NT2/D1 (cell line): ENCODE measurements at regions not wholly inside any gene's neighbourhood (a gene's known extent, or its start where the extent isn't known, plus 50 kb on each side); places are given as distances from the start of the nearest gene placed in this dataset.

Experiments
- DNase-seq: peaks from one replicate; pipeline ENCODE4 v3.0.0-alpha.2; 2011; ENCODE audit warnings: low read depth, low spot score
- H3K27me3 ChIP-seq: 2 replicates; pipeline ENCODE4 v1.6.0; 2011; ENCODE audit warnings: mild to moderate bottlenecking; ENCODE audit not compliant: insufficient read length, insufficient read depth
- H3K36me3 ChIP-seq: 2 replicates; pipeline ENCODE4 v1.6.1; 2011; ENCODE audit warnings: mild to moderate bottlenecking, low read length, mixed read lengths; ENCODE audit not compliant: insufficient read depth, insufficient read length
- H3K4me1 ChIP-seq: 2 replicates; pipeline ENCODE4 v1.5.1; 2011; ENCODE audit not compliant: insufficient read depth, insufficient read length
- H3K4me3 ChIP-seq: 2 replicates; pipeline ENCODE4 v1.5.1; 2011; ENCODE audit warnings: low read depth; ENCODE audit not compliant: insufficient read length
- H3K9ac ChIP-seq: 2 replicates; pipeline ENCODE4 v1.6.0; 2011; ENCODE audit warnings: low read depth; ENCODE audit not compliant: insufficient read length
- H3K9me3 ChIP-seq: 2 replicates; pipeline ENCODE4 v1.5.1; 2011; ENCODE audit warnings: mild to moderate bottlenecking, low read length; ENCODE audit not compliant: insufficient read depth
- SUZ12 ChIP-seq: IDR thresholded peaks from 2 replicates; pipeline ENCODE4 v1.6.1; 2011; ENCODE audit not compliant: insufficient read length, insufficient read depth; ENCODE audit errors: extremely low read depth
- YY1 ChIP-seq: IDR thresholded peaks from 2 replicates; pipeline ENCODE4 v1.6.1; 2011; ENCODE audit not compliant: insufficient read length, insufficient read depth
- ZNF274 ChIP-seq: IDR thresholded peaks from 2 replicates; pipeline ENCODE4 v1.6.1; 2011; ENCODE audit warnings: mild to moderate bottlenecking, low read depth, low read length

- H3K9me3 ChIP-seq, result no peaks in the 10 kb centered on the region
- TF ChIP-seq ZNF274, result no peak
- TF ChIP-seq YY1, result no peak
- TF ChIP-seq SUZ12, result no peak
- no peaks in the 10 kb centered on the region for H3K4me1 ChIP-seq
- no peak overlapping the region for H3K9ac ChIP-seq
- H3K4me3 ChIP-seq, result no peak overlapping the region
- H3K36me3 ChIP-seq, result no peaks in the 10 kb centered on the region
- DNase-seq, result no peak
- no peaks in the 10 kb centered on the region for H3K27me3 ChIP-seq
Measured at GRCh38 chr10:89952325-89952724, 250.9 kb downstream of the KIF20B start.

- H3K4me1 ChIP-seq, result no peaks in the 10 kb centered on the region
- H3K36me3 ChIP-seq, result no peaks in the 10 kb centered on the region
- H3K4me3 ChIP-seq, result no peak overlapping the region
- no peak for DNase-seq
- no peaks in the 10 kb centered on the region for H3K27me3 ChIP-seq
- TF ChIP-seq ZNF274, result no peak
- no peak for TF ChIP-seq YY1
- no peak for TF ChIP-seq SUZ12
- no peak overlapping the region for H3K9ac ChIP-seq
- no peaks in the 10 kb centered on the region for H3K9me3 ChIP-seq
Measured at GRCh38 chr10:89952751-89953150, 251.4 kb downstream of the KIF20B start.

GRCh38 chr10:89954061-89954460 lies 252.7 kb downstream of the KIF20B start:
- no peak for DNase-seq
- H3K9me3 ChIP-seq, result no peaks in the 10 kb centered on the region

GRCh38 chr10:89954787-89955566 lies 253.6 kb downstream of the KIF20B start:
- H3K9me3 ChIP-seq, result no peaks in the 10 kb centered on the region
- H3K4me1 ChIP-seq, result no peaks in the 10 kb centered on the region
- DNase-seq, result no peak
- TF ChIP-seq SUZ12 (no peak), ZNF274 (no peak), YY1 (no peak)
- H3K4me3 ChIP-seq, result no peak overlapping the region
- H3K27me3 ChIP-seq, result no peaks in the 10 kb centered on the region
- H3K9ac ChIP-seq, result no peak overlapping the region
- no peaks in the 10 kb centered on the region for H3K36me3 ChIP-seq

More at GRCh38 chr10:89954061-89954460, 252.7 kb downstream of the KIF20B start:
- TF ChIP-seq ZNF274 (no peak), SUZ12 (no peak), YY1 (no peak)
- Histone ChIP-seq H3K4me1 (no peaks in the 10 kb centered on the region), H3K4me3 (no peak overlapping the region), H3K36me3 (no peaks in the 10 kb centered on the region), H3K27me3 (no peaks in the 10 kb centered on the region), H3K9ac (no peak overlapping the region)

GRCh38 chr10:89959433-89960110 lies 258.2 kb downstream of the KIF20B start:
- Histone ChIP-seq H3K27me3 (no peaks in the 10 kb centered on the region), H3K9ac (no peak overlapping the region), H3K9me3 (no peaks in the 10 kb centered on the region), H3K36me3 (no peaks in the 10 kb centered on the region), H3K4me3 (no peak overlapping the region), H3K4me1 (no peaks in the 10 kb centered on the region)
- DNase-seq, result no peak
- TF ChIP-seq SUZ12 (no peak), YY1 (no peak), ZNF274 (no peak)

GRCh38 chr10:89963451-89964102 lies 262.2 kb downstream of the KIF20B start:
- Histone ChIP-seq H3K4me3 (no peak overlapping the region), H3K9me3 (no peaks in the 10 kb centered on the region), H3K4me1 (no peaks in the 10 kb centered on the region), H3K27me3 (no peaks in the 10 kb centered on the region), H3K36me3 (no peaks in the 10 kb centered on the region), H3K9ac (no peak overlapping the region)
- TF ChIP-seq YY1 (no peak), SUZ12 (no peak), ZNF274 (no peak)
- DNase-seq, result no peak

GRCh38 chr10:89966211-89966610 lies 264.8 kb downstream of the KIF20B start:
- Histone ChIP-seq H3K36me3 (no peaks in the 10 kb centered on the region), H3K9me3 (no peaks in the 10 kb centered on the region), H3K4me3 (no peak overlapping the region), H3K4me1 (no peaks in the 10 kb centered on the region), H3K27me3 (no peaks in the 10 kb centered on the region), H3K9ac (no peak overlapping the region)
- DNase-seq, result no peak
- TF ChIP-seq ZNF274 (no peak), SUZ12 (no peak), YY1 (no peak)
